GM13976 (cell line): ENCODE measurements at regions not wholly inside any gene's neighbourhood (a gene's known extent, or its start where the extent isn't known, plus 50 kb on each side); places are given as distances from the start of the nearest gene placed in this dataset.
"Not testable (repeated sequence)": the region's sequence is repeated elsewhere in the genome, so short reads cannot be mapped to it uniquely, and the experiment has no call there.

Experiments
- DNase-seq: peaks from one replicate; pipeline ENCODE4 v3.0.0; 2012; ENCODE audit warnings: low spot score
- in situ Hi-C: fragments of 300-500 bp; cut with MboI; formaldehyde crosslinking; loops from one replicate; pipeline ENCODE4 v1.12.0; 2022; ENCODE audit warnings: low sequenced_read_pairs, mixed read lengths, inconsistent platforms; ENCODE audit not compliant: unreplicated experiment
- TF ChIP-seq, protein P1 (sequence below): IDR thresholded peaks from 2 replicates; pipeline ENCODE4 v1.5.1; 2012; ENCODE audit warnings: borderline replicate concordance, mild to moderate bottlenecking; ENCODE audit not compliant: insufficient read depth; ENCODE audit errors: extremely low read depth, missing control alignments, control extremely low read depth

DNA sequence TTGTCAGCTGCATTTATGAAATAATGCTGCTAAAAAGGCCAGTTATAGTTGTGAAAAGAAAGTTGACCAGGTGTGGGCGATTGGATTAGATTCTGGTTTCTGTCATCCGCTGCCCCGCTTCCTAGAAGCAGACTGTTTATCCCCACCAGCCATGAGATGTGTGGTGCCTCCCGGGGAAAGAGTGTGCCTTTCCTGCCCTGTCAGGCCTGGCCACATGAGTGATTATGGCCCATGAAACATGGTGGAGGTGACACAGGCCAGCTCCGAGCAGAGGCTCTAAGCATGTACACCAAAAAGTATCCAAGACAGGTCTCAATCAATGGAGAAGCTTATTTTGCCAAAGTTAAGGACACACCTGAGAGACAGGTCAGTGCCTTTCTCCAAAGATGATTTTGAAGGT lies 85.4 kb upstream of the ABHD2 start:
- DNase-seq = no peak
- TF ChIP-seq, protein P1, sequence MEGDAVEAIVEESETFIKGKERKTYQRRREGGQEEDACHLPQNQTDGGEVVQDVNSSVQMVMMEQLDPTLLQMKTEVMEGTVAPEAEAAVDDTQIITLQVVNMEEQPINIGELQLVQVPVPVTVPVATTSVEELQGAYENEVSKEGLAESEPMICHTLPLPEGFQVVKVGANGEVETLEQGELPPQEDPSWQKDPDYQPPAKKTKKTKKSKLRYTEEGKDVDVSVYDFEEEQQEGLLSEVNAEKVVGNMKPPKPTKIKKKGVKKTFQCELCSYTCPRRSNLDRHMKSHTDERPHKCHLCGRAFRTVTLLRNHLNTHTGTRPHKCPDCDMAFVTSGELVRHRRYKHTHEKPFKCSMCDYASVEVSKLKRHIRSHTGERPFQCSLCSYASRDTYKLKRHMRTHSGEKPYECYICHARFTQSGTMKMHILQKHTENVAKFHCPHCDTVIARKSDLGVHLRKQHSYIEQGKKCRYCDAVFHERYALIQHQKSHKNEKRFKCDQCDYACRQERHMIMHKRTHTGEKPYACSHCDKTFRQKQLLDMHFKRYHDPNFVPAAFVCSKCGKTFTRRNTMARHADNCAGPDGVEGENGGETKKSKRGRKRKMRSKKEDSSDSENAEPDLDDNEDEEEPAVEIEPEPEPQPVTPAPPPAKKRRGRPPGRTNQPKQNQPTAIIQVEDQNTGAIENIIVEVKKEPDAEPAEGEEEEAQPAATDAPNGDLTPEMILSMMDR = no peak
- in situ Hi-C loops = no loop called here

DNA sequence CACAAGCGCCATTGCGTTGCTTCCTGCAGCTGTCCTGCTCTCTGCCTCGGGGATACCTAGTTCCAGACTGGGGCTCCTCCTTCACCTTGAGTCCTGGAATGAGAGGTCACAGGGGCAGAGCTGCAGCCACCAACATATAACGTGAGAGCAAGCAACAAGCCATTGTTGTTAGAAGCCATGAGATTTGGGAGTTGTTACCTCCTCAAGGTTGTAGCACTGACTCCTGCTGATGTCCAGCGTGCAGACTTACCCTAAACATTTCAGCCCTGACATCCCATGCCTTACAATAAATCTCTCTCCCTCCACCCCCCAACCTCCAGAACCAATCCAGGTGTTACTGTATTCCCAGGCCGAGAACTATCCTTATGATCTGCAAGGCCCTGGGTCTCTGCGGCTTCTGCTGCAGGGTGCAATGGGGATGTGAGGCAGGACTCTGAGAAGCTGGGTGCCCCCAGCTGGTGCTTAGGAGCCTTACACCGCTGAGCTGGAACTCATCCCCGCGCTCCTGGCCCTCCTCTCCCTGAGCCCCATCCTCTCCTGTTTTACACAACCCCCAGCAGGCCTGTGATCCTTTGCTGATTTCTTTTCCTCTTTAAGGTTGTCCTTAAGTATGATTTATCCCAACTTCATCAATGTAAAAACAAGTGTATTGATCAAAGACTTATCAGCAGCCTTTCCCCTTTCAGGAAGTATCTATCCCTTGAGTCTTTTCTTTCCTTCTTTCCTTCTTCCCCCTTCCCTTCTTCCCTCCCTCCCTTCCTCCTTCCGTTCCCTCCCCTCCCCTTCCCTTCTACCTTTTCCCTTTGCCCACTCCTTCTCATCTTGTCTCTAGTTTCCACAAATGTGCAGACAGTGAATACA lies 84.2 kb upstream of the ABHD2 start:
- DNase-seq = peak; percentile 45
- TF ChIP-seq, protein P1 = no peak
- in situ Hi-C loops = no loop called here

DNA sequence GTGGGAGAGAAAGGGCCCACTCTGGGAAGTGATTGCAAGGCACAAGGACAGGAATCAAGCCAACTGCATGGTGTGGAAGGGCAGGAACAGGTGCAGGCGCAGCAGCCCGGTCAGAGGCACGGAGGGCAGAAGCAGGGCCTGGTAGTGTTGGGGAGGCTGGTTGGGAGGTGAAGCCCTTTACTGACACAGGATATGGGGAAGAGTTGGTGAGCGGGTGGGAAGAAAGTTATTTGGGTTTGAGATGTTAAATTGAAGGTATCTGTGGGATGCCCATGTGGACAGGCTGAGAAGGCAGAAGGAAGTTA lies 83.6 kb upstream of the ABHD2 start:
- in situ Hi-C loops = loop anchor here (5.0 kb wide), 1 partner anchor 97 kb away; no protein-coding TSS in a partner anchor
- no peak for DNase-seq
- TF ChIP-seq, protein P1 = no peak

- in situ Hi-C loops = loop anchor here (5.0 kb wide), 1 partner anchor 100 kb away; no protein-coding TSS in a partner anchor
- DNase-seq = not testable (repeated sequence)
These were observed 80.7 kb upstream of the ABHD2 start for GRCh38 chr15:89007527-89007926.

DNA sequence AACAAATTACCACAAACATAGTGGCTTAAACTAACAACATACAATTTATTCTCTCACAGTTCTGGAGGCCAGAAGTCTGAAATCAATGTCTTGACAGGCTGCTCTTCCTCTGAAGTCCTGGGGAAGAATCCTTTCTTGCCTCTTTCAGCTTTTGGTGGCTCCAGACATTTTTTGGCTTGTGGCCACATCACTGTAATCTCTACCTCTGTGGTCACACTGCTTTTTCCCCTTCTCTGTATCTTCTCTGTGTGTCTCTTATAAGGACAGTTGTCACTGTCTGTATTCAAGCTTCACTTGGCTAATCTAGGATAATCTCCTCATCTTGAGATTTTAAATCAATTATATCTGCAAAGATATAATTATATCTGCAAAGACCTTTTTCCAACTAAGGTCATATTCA lies 80.3 kb upstream of the ABHD2 start:
- in situ Hi-C loops = loop anchor here (5.0 kb wide), 1 partner anchor 101 kb away; no protein-coding TSS in a partner anchor
- TF ChIP-seq, protein P1 = no peak

GRCh38 chr15:89009080-89009479 lies 79.2 kb upstream of the ABHD2 start:
- in situ Hi-C loops = loop anchor here (5.0 kb wide), 1 partner anchor 102 kb away; no protein-coding TSS in a partner anchor
- TF ChIP-seq, protein P1 = no peak
- no peak for DNase-seq

More for the DNA sequence above, 80.3 kb upstream of the ABHD2 start:
- DNase-seq = no peak

DNA sequence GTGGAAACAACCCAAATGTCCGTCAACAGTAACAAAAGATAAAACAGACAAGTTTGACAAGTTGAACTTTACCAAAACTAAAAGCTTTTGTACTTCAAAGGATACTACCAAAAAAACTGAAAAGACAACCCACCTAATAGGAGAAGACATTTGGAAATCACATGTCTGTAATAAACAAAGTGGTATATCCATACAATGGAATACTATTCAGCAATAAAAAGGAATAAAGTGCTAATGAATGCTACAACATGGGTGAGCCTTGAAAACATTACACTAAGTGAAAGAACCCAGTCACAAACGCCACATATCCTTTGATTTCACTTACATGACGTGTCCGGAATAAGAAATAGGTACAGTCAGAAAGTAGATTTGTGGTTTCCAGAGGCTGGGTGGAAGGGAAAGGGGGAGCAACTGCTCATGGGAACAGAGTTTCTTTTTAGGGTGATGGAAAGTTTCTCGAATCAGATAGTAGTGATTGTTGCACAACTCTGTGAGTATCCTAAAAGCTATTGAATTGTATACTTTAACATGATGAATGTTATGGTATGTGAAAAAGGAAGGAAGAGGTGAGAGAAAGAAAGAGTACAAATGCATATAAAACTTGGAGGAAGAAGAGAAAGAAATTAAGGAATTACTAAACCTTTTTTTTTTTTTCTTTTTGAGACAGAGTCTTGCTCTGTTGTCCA lies 72.7 kb upstream of the ABHD2 start:
- no peak for DNase-seq
- in situ Hi-C loops = no loop called here
- TF ChIP-seq, protein P1 = no peak
